Esophagus mucosa (tissue), 1 donor: ENCODE measurements at regions not wholly inside any gene's neighbourhood (a gene's known extent, or its start where the extent isn't known, plus 50 kb on each side); places are given as distances from the start of the nearest gene placed in this dataset.
"Not testable (repeated sequence)": the region's sequence is repeated elsewhere in the genome, so short reads cannot be mapped to it uniquely, and the experiment has no call there.

Source experiments
- ATAC-seq: fragments of 200-7000 bp; cut with Tn5 transposase; one replicate; pipeline ENCODE4 v1.9.1; 2020
- donor health status: DM: yes; HTN: yes; CAD: no.

DNA sequence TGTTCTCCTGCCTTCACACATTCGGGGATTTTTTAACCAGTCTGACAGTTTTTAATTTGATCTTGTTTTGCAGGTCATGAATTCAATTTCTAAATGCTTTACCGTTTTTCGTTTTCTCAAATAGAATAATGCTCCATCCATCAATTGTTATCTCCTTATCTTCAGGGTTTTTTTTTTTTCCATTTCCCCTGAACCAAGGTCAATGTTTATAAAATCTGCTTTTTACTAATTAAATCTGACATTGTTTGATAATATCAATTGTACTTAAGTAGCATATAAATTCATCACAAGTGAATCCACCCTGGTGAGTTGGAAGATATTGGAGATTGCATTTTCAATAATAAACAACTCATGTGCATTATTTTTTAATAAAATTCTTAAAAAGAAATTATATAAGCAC lies 2004.6 kb upstream of the WWC1 start:
- no peak for ATAC-seq

DNA sequence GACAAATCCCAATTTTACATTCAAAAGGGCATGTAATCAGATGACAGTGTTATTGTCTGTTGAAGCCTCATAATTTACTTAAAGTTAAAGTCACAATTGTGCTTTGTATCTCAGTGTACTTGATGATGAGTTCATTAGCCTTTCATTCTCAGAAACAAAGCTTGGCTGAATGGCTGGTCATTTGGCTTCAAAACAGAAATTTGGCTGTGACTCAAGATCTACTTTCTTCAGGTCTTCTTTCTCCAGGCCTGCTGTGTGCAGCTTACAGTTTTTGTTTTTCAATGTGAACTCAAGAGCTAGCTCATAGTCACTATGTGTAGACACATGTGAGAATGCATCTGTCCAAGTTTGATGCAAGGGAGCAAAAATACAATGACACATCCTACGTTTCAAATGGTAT lies 2003.6 kb upstream of the WWC1 start:
- no peak for ATAC-seq

DNA sequence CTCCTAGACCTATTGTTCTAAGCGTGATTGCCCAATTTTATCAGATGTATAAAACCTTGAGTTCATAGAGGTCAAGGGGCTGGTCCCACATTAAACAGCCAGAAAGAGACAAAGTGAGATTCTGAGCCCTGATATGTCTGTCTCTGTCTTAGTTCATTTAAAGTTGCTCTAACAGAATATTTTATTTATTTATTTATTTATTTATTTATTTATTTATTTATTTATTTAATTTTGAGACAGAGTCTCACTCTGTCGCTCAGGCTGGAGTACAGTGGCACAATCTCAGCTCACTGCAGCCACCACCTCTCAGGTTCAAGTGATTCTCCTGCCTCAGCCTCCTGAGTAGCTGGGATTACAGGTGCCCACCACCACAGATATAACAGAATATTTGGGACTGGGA lies 1999.6 kb upstream of the WWC1 start:
- not testable (repeated sequence) for ATAC-seq

DNA sequence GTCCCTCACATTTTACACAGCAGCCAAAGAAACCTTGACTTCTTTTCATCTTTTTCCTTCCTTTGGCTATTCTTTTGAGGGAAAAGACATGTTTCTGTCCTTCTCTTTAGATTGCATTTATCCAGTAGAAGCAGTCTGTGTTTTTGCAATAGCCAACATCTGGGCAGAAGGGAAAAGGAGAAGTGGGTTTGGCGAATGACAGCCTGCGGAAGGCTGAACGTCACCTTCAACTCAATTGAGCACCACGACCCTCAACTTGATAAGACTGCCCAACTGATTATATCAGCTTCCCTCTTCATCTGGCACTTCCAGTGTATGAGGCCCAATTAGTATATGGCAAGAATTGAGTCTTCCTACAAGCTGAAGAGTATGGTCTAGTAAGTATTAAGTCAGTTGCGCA lies 1997.6 kb upstream of the WWC1 start:
- ATAC-seq = no peak

DNA sequence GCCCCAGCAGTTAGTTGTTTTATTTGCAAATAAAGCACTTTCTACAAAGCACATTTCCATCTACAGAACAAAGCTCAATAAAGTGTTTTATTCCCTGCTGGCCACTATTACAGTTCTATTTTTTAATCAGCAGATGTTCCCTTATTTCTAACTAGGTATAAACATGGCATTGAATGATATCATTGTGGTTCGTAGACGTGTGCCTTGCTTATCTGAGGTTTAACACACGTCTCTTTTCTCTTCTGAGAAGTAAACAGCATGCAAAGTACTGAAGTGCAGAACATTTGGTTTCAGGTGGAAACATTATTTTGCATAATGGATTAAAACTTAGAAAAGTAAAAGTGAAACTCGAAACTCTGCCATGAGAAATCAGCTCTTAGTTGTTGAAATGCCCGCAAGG lies 1989.3 kb upstream of the WWC1 start:
- ATAC-seq = no peak

DNA sequence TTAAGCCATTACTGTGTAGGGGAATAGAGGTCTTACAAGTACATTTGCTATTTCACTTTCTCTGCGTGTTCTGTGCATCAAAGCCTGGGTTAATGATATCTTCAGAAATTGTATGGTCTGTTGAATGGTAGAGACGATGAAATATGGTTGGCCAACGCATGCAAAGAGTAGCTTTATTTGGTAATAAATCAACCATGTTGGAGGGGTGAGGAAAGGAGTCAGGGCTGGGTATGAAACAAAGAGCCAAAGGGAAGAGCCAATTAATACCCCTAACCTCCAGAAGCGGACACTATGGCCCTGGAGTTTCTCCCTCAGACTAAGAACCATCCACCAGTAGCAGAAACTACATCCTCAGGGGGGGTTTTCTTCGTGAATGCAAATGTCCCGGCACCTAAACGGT lies 1974.0 kb upstream of the WWC1 start:
- no peak for ATAC-seq

DNA sequence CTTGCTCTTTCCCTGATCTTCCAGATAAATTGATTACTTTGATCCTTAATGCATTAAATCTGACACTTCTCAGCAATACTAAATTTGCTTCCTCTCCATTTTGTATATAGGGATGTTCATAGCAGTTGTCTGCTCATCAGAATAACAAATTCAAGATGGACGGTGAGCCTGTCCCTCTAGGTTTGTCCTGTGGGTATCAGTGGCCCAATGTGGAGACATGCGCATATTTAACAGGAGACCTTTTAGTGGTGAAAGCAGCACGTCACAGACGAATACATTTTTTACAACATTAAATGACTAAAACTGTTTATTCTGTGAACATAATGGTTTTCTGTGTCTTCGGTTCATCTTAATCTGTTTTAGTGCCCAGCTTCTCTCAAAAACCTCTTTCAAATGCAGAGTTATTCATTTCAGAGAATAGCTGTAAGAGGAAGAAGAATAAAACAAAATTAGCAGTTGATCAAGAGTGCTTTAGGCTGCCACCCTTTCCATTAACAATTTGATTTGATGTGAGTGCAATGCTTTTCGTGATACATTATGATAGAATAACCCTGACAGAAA lies 1970.4 kb upstream of the WWC1 start:
- no peak for ATAC-seq

DNA sequence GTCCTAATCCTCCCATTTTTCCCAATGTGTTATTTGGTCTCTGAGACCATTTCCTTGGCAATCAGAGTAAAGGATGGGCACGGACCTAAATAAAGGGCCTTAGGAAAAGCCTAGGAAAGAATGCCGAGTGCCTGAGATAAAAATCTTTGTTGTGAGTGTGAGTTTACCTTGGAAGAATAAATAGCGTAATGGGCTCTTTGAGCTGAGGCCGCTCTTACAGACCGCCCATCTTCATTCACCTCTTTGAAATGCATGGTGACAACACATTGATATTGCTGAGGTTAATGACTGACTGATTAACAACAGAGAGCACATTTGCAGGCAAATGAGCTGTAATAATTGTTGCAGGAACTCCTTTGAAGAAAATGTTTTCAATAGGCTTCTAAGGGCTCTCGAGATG lies 1967.1 kb upstream of the WWC1 start:
- no peak for ATAC-seq

DNA sequence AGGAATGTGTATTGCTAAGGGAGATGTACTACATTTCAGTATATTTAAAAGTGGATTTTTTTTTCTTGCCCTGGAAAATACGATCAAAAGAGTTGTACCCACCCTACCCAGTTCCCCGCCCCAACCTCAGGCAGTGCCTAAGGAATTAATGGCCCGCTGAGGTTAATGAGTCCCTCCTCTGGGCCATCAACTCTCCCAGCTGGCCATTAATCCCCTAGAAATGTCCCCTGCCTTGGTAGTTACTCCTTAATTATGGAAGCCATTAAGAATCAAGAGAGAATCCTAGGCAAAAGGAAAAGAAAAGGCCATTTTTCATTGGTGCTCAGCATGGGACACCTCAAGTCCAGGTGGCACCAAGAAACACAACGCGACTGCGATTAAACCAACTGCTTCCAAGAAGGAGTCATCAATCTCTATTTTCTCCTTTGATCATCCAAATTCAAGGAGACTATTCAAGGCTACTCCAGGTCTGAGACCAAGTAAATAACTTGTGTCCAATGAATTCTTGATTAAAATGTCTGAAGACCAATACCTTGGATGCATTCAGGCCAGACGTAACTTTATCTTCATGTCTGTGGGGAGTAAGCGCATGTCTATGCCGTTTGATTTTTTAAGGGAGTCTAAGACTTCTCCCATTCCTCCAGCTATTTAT lies 1962.2 kb upstream of the WWC1 start:
- no peak for ATAC-seq

DNA sequence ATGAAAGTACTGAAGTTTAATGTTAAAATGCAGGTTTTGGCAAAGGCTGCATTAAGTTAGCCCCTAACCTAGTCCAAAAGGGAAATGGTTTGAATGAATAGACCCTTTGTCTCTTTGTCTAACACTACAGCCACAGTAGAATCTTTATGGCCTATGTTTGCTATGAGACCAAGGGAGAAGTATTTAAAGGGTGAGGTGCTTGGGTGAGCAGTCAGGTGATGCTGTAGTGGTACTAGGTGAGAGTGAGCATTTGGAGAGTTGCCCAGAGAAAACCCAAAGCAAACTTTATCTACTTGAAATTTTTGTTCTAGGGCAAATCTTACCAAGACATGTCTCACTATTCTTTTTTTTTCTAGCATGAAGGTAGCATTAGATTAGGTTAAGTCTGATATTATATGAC lies 1961.4 kb upstream of the WWC1 start:
- ATAC-seq = no peak

DNA sequence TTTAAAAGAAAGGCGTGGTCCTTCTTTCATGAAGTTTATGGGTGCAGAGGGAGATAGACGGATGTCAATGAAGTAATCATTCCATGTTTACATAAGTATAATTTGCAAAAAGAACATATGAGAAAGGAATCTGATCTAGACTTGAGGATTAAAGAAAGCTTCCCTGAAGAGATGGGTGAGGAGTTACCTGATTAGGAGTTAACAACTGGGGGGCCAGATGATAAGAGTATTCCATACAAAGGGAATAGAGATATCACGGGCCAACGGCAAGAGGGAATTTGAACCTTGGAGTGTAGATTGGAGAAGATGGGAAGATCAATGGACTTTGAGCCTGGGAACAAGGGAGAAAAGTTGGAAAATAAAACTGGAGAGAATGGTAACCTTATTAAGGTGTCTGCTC lies 1959.9 kb upstream of the WWC1 start:
- ATAC-seq = no peak

DNA sequence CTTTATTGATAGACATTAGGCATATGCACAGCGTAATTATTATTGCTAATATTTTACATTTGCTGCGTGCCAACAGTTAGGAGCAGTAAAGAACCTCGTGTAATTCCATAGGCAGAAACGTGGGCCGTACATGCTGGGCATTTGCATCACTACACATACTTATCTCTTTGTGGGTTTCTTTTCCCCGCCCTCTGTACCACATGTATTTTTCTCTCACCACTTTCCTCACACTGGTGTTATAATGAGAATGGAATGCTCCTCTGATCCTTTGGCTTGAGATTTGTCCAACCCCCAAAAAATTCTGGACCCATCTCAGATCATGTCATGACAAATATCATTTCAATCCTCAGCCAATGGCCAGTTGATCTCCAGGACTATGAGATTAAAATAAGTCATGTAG lies 1952.6 kb upstream of the WWC1 start:
- ATAC-seq = no peak

DNA sequence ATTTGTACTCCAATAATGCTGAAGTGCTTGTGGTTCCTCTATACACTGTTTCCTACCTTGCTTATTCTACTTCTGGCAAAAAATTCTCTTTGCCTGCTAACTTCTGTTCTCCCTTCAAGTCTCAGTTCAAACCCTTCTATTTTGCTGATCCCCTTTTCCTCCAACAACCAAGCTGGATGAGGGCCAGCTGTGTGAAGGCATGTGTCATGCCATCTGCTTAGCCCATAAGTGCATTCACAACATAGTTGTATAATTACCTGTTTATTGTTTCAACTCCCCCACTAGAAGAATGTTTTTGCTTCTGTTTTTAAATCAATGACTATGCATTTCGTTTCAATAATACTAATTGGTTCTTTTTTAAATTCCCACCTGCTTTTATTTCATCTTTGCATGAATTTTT lies 1951.4 kb upstream of the WWC1 start:
- no peak for ATAC-seq

DNA sequence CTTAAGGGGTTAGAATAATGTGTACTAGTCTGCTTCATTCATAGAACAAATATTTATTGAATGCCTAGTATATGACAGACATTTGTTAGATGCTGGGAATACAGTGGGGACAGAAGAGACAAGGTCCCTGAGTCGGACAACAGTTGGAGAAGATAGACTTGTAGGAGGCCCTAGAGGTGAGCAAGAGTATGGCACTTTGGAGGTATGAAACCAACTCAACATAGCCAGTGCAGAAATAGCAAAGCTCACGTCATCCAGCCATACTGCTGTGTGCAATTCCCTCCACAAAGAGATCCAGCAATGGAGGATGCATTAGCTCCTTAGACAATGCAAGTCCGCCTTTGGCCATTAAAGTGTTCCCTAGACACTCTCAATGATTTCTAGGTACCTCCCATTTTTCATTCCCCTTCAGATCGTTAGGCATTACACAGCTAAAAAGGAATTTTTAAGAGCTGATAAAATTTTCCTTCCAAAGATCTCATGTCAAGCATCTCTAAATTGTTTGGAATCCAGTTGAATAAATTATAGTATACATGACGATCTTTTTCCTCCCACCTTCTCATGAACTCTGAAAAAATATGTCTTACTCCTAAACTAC lies 1949.6 kb upstream of the WWC1 start:
- no peak for ATAC-seq

DNA sequence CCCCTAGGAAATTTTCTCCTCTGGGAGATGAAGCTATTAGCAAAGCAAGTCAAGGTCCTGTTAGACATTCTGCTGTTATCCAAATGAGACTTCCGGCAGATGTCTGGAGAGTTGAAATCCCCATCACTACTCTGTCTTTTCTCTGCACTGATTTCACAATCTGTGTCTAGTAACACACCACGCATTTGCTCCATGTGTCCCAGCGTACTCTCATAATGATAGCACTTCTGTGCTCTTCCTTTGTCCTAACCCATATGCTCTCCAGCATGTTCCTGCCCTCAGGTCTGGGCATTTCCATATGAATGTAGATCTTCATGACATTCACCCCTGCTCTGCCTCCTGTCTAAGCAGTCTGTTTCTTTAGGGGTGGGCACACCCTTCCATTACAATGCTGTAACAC lies 1949.0 kb upstream of the WWC1 start:
- no peak for ATAC-seq

DNA sequence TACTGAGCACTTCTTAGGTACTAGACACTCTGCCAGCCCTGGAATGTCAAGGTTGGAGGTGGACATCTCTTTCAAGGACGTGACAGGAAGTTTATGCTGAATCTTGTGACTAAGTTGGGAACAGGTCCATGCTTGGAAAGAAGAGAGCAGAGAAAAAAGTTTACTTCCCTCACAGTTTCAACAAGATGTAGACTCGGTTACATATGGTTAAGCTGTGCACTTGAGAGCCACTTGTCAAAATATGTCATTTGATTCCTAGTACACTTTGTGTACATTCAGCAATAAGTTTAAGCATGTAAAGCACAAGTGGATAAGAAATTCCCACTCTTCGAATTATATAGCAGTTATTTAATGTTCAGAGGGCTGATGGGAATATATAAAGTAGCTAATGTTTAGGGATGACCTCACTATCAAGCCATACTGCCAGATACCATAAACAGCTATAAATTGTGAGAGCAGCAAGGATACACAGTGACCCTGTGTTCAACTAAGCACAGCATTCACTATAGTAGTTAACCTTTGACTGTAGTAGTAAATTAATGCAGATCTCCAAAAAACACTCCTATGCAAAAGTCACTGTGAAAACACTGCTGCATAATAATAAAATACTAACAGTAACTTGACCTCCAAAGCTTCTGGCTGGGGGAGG lies 1944.6 kb upstream of the WWC1 start:
- no peak for ATAC-seq

DNA sequence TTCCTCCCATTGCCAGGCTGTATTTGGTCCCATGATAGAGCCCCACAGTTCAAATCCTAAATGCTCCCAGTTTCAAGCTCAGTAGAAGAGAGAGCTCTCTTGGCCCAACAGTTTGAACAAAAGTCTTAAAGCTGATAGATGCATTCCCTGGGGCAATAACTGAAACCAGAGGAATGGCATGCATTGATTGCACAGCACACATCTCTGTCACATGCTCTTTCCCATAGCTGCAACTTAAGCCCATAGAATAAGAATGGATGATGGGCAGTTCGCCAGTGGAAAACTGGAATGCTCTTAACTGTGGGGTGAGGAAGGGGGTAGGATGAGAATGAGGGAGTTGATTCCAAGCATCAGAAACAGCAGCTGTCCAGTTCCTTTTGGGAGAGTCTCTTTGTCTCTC lies 1942.4 kb upstream of the WWC1 start:
- no peak for ATAC-seq

DNA sequence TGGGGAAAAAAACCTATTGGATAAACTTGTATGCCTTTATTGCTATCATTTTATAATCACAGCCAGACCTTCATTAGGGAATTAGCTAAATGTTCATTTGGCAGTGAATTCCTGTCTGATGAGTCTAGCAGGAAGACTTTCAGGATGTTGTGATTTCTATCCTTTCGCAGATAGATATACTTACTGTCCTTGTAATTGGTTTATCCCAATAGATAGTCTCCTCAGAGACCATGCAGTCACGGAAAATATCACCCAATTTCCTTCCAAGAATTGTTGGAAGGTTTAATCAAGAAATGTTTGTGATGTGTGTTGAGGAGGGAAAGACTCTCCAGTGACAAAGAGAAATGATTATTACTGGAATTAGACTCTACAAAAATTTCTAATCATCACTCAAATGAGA lies 1937.9 kb upstream of the WWC1 start:
- ATAC-seq = no peak

DNA sequence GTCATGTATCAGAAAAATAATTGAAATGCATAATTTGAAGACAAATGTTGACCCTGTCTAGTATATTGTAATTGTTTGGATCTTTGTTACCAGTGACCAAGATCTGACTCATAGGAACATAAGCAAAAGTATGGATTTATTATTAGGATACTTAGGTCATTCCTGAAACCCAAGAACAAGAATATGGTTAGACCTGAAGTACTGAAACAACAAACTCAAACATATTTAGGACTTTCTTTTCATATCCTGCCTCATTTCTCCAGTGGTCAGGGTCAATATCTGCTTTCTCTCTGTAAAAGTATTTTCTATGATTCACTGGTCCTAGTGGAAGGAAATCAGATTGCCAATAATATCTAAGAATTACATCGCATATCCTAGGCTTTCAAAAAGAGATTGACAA lies 1937.1 kb upstream of the WWC1 start:
- ATAC-seq = no peak

DNA sequence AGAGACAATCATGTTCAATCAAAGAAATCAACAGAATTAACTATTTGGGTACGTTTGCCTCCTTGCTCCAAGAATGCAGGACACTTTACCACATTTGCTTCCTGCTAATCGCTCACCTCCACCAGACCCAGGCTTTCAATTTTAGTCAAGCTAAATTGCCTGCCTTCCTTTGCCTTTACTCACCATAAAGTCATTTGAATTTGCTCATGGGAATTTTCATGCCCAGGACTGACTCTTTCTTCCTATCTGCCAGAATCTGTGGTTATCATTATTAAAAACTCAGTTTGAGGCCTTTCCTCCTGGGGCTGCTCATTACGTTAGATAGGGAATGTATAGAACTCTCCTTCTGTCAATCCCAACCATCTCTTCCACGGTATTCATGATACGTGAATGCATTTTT lies 1935.3 kb upstream of the WWC1 start:
- ATAC-seq = no peak

DNA sequence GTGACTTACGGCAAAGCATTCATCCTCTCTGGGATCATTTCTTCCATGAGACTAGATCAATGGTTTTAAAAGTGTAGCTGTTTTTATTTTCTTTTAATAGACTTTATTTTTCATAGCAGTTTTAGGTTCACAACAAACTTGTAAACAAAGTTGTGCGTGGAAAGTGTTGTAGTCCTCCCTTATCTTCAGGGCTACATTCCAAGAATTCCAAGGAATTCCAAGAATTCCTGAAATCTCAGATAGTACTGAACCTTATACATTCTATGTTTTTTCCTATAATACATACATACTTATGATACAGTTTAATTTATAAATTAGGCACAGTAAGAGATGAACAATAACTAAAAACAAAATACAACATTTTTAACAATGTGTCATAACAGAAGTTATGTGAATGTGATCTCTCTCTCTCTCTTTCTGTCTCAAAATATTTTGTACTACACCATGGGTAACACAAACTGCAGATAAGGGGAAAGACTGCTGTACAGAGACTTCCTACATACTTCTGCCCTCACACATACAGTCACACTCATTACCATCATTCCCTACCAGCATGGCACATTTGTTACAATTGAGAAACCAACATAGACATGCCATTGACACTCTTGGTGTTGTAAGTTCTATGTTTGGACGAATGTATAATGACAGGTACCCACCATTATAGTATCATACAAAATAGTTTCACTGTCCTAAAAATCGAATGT lies 1933.2 kb upstream of the WWC1 start:
- ATAC-seq = no peak

DNA sequence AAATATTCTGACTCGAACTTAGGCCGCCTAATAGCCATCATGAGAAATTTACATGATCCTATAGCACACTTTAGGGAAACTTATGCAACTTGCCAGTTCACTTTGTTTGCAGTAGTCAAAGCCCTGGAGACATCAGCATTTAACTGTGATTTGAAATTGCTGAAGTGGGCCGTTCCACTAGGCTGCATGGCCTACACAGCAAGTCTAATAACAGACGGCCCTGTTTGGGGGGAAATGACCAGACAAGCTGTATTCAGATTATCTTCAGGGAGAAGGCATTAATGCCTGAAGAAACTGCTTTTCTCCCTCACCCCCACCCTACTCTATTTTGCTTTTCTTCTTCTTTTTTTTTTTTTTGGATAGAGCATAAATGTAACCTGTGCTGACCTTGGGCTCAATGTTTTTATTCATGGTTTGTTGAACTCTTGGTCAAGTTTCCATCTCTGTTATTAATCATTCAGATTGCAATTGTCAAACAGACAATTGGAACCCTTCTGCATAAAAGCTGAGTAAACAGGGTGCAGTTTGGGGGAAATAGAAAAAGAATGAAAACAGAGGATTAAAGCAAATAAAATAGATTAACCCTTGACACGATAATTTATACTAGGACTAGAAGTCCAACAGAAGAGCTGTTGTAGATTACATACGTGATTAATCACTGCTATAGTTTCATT lies 1928.2 kb upstream of the WWC1 start:
- no peak for ATAC-seq

DNA sequence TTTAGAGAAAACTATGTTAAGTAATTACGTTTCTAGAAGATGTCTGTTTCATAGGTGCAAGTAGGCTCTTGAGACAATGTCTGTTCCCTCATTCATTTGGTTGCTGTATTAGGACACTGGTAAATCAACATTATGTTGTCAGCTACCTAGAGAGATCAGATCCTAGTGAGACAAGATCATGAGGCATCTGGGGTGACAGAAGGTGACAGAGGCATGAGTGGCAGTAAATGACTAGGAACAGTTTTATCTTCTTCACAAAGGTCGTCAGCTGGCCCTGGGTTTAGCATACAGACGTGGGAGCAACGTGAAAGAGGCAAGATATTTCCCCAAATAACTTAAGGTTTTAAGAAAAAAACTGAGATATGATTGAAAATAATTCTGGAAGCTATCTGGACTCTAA lies 1926.3 kb upstream of the WWC1 start:
- ATAC-seq = no peak
